K562 (cell line): ENCODE measurements at regions not wholly inside any gene's neighbourhood (a gene's known extent, or its start where the extent isn't known, plus 50 kb on each side); places are given as distances from the start of the nearest gene placed in this dataset.

Experiments
- ATAC-seq: fragments of 200-7000 bp; cut with Tn5 transposase; 3 replicates; pipeline ENCODE4 v1.9.1; 2020; ENCODE audit warnings: moderate library complexity
- BruUV-seq: library from RNA; stranded (reverse); fragments of 400-500 nt; replicated peaks from 2 replicates; lab custom pipeline; 2021; lab: Mats Ljungman, UMichigan
- CTCF ChIA-PET: fragments of 300-600 bp; formaldehyde crosslinking; extraction: SDS; loops from one replicate; lab custom pipeline; 2021; ENCODE audit warnings: low intra/inter-chr PET ratio; lab: Yijun Ruan, JAX
- POLR2A ChIA-PET: fragments of 300-600, 350-650 bp; sonication (Branson Sonifier 250); formaldehyde crosslinking; extraction: SDS; loops from one replicate; lab custom pipeline; 2021; ENCODE audit warnings: antibody characterized with exemption, inconsistent platforms; lab: Yijun Ruan, JAX
- DNase-seq, 4 experiments: peaks; one replicate each; pipeline versions ENCODE4 v3.0.0 to v3.0.0-alpha.2; 2011 to 2018; ENCODE audit warnings: low spot score in 3 of 4, mixed read lengths in 3 of 4; ENCODE audit errors: extremely low read depth in 1 of 4
- FAIRE-seq: peaks from 2 replicates; lab custom pipeline; 2011; peaks lifted over from hg19 to GRCh38; lab: Jason Lieb, UNC
- H2AFZ ChIP-seq: 2 replicates; pipeline ENCODE4 v1.6.0; 2011; ENCODE audit warnings: low read depth, low read length, control low read depth, inconsistent platforms
- H3K27ac ChIP-seq: fragments of 200-600 bp; 3 replicates; pipeline ENCODE4 v1.8.0; 2011; ENCODE audit warnings: low read depth, mild to moderate bottlenecking, control low read depth, inconsistent platforms, low read length, moderate library complexity, mixed read lengths; ENCODE audit errors: extremely low read depth
- H3K27me3 ChIP-seq, 2 experiments: fragments of 300-600 bp in 1 of 2; 2 replicates in 1 of 2; 3 replicates in 1 of 2; pipeline versions ENCODE4 v1.6.0 to v1.8.0; 2011; ENCODE audit warnings: inconsistent platforms in 2 of 2, low read length in 2 of 2, mild to moderate bottlenecking in 1 of 2, mixed read lengths in 1 of 2, moderate library complexity in 1 of 2; ENCODE audit not compliant: control insufficient read depth in 2 of 2, insufficient read depth in 2 of 2
- H3K36me3 ChIP-seq: fragments of 300-600 bp; 3 replicates; pipeline ENCODE4 v1.8.0; 2011; ENCODE audit warnings: mild to moderate bottlenecking, low read length, inconsistent platforms; ENCODE audit not compliant: control insufficient read depth, insufficient read depth
- H3K4me1 ChIP-seq, 2 experiments: fragments of 200-600 bp in 1 of 2; replicated peaks in 1 of 2; 2 replicates in 1 of 2; 3 replicates in 1 of 2; pipeline versions ENCODE4 v1.5.1 to v1.8.0; 2011; ENCODE audit warnings: inconsistent platforms in 2 of 2, low read length in 2 of 2, mild to moderate bottlenecking in 1 of 2, mixed read lengths in 1 of 2, moderate library complexity in 1 of 2; ENCODE audit not compliant: control insufficient read depth in 2 of 2, insufficient read depth in 2 of 2
- H3K4me2 ChIP-seq: 2 replicates; pipeline ENCODE4 v1.6.1; 2011; ENCODE audit warnings: low read length, control low read depth, inconsistent platforms, mixed read lengths; ENCODE audit not compliant: insufficient read depth
- H3K4me3 ChIP-seq: fragments of 200-600 bp; sonication (generic), shearing (Covaris generic); 2 replicates; pipeline ENCODE4 v1.5.1; 2016; ENCODE audit warnings: control low read depth, inconsistent platforms
- H3K79me2 ChIP-seq: fragments of 200-600 bp; 3 replicates; pipeline ENCODE4 v1.8.0; 2011; ENCODE audit warnings: low read length, inconsistent platforms; ENCODE audit not compliant: control insufficient read depth, insufficient read depth
- H3K9ac ChIP-seq, 2 experiments: 2 replicates each; pipeline versions ENCODE4 v1.6.0 to v1.6.1; 2011; ENCODE audit warnings: low read depth in 2 of 2, low read length in 2 of 2, control low read depth in 1 of 2, inconsistent platforms in 1 of 2, mild to moderate bottlenecking in 1 of 2, mixed read lengths in 1 of 2; ENCODE audit not compliant: insufficient read depth in 1 of 2
- H3K9me1 ChIP-seq: one replicate; pipeline ENCODE4 v1.6.0; 2011; ENCODE audit warnings: inconsistent platforms, mild to moderate bottlenecking, low read length, moderate library complexity; ENCODE audit not compliant: control insufficient read depth, insufficient read depth
- H3K9me3 ChIP-seq: replicated peaks from 2 replicates; pipeline ENCODE4 v1.5.1; 2011; ENCODE audit warnings: low read depth, low read length, inconsistent platforms; ENCODE audit not compliant: control insufficient read depth, insufficient read depth
- H4K20me1 ChIP-seq: replicated peaks from 2 replicates; pipeline ENCODE4 v1.6.1; 2011; ENCODE audit warnings: low read length, inconsistent platforms, mixed read lengths; ENCODE audit not compliant: control insufficient read depth, insufficient read depth
- BRD9 ChIP-seq: fragments of 450-650 bp; IDR thresholded peaks from 2 replicates; pipeline ENCODE4 v1.6.1; 2018; ENCODE audit warnings: low read depth; ENCODE audit not compliant: partially characterized antibody
- CHCHD3 ChIP-seq: fragments of 250-450 bp; sonication (Bioruptor Pico); IDR thresholded peaks from 2 replicates; pipeline ENCODE4 v2.1.2; 2022; ENCODE audit warnings: mild to moderate bottlenecking
- EZH2 ChIP-seq: IDR thresholded peaks from 2 replicates; pipeline ENCODE4 v1.6.1; 2012; ENCODE audit warnings: low read depth, mild to moderate bottlenecking, inconsistent platforms, low read length, borderline replicate concordance
- GABPB1 ChIP-seq: sonication (generic); formaldehyde crosslinking; IDR thresholded peaks from 2 replicates; pipeline ENCODE4 v1.8.0; 2022; ENCODE audit warnings: mild to moderate bottlenecking, missing genetic modification reagents
- MYBL2 ChIP-seq, 2 experiments: fragments of 450-650 bp in 1 of 2; sonication (generic) in 1 of 2; formaldehyde crosslinking in 1 of 2; IDR thresholded peaks; 2 replicates each; pipeline versions ENCODE4 v1.6.1 to v1.8.1; 2017 to 2022; ENCODE audit warnings: borderline replicate concordance in 1 of 2, inconsistent platforms in 1 of 2, low read depth in 1 of 2, mild to moderate bottlenecking in 1 of 2, missing genetic modification reagents in 1 of 2, moderate library complexity in 1 of 2
- NCOA2 ChIP-seq, 2 experiments: fragments of 450-650 bp; IDR thresholded peaks; 2 replicates each; pipeline ENCODE4 v1.6.1; 2018; ENCODE audit warnings: mild to moderate bottlenecking in 2 of 2, moderate library complexity in 1 of 2; ENCODE audit not compliant: partially characterized antibody in 2 of 2
- STAT5B ChIP-seq: fragments of 250-450 bp; sonication (Bioruptor Pico); IDR thresholded peaks from 2 replicates; pipeline ENCODE4 v1.8.0; 2021; ENCODE audit warnings: mild to moderate bottlenecking, inconsistent platforms
- SUPT5H ChIP-seq: fragments of 450-650 bp; IDR thresholded peaks from 2 replicates; pipeline ENCODE4 v1.6.1; 2016
- ZC3H8 ChIP-seq: fragments of 450-650 bp; IDR thresholded peaks from 2 replicates; pipeline ENCODE4 v1.6.1; 2017
- ZNF121 ChIP-seq: sonication (generic); formaldehyde crosslinking; conservative IDR thresholded peaks from 2 replicates; pipeline ENCODE4 v1.8.0; 2022; ENCODE audit warnings: missing genetic modification reagents
- ZNF224 ChIP-seq: sonication (generic); formaldehyde crosslinking; IDR thresholded peaks from 2 replicates; pipeline ENCODE4 v1.8.0; 2022; ENCODE audit warnings: mild to moderate bottlenecking, missing genetic modification reagents
- ZSCAN29 ChIP-seq: fragments of 450-650 bp; IDR thresholded peaks from 2 replicates; pipeline ENCODE4 v1.6.1; 2017
- WGBS: fragments of 100-300 bp; shearing (Covaris generic); methylation state at CpG from one replicate; pipeline ENCODE4 v1.1.6; 2016; ENCODE audit warnings: low coverage, mixed read lengths; ENCODE audit not compliant: insufficient coverage; ENCODE audit errors: missing lambda C conversion rate; 5-methylcytosine and 5-hydroxymethylcytosine counted together
- in situ Hi-C: fragments of 300-500 bp; cut with MboI; formaldehyde crosslinking; loops from 4 replicates; pipeline ENCODE4 v1.15.0; 2018; ENCODE audit warnings: inconsistent platforms, mixed read lengths
- intact Hi-C: fragments of 100-400 bp; cut with micrococcal nuclease; formaldehyde crosslinking; loops from 2 replicates; pipeline ENCODE4 v1.14.2; 2022
- TF ChIP-seq, protein P1 (sequence below): fragments of 250-450 bp; sonication (Bioruptor Pico); IDR thresholded peaks from 2 replicates; pipeline ENCODE4 v1.4.0; 2020; ENCODE audit warnings: mild to moderate bottlenecking
- TF ChIP-seq, protein P2 (sequence below): fragments of 250-450 bp; sonication (Bioruptor Pico); IDR thresholded peaks from 2 replicates; pipeline ENCODE4 v1.8.0; 2022; ENCODE audit warnings: moderate library complexity, mild to moderate bottlenecking, inconsistent platforms
- TF ChIP-seq, protein P3 (sequence below): sonication (generic); formaldehyde crosslinking; IDR thresholded peaks from 2 replicates; pipeline ENCODE4 v1.8.0; 2022; ENCODE audit warnings: mild to moderate bottlenecking, missing genetic modification reagents

DNA sequence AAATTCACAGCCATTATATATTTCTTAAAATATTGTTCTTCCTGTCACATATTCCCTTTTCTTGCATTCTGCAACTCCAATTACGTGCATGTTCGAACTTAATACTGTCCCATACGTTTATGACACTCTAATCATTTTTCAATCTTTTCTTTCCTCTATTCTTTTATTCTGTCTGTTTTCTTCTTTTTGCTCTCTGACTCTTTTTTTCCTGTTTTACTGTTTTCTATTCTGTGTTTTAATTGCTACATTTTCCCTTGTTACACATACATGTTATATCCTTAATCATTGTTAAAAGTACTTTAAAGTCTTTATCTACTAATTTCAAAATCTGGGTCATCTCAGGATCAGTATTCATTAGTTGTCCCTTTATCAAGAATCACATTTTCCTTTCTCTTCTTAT, 1149.1 kb upstream of the PCDH20 start:
- intact Hi-C loops (no loop called here), in situ Hi-C loops (no loop called here)
- no peak for TF ChIP-seq ZNF121
- TF ChIP-seq MYBL2 (IDR thresholded peaks at IDR 0.05; ENCODE audit: low read depth), result no peak
- no peak for TF ChIP-seq MYBL2 (CRISPR knock-in tag; IDR thresholded peaks at IDR 0.05; ENCODE audit: borderline replicate concordance)
- TF ChIP-seq, protein P1, sequence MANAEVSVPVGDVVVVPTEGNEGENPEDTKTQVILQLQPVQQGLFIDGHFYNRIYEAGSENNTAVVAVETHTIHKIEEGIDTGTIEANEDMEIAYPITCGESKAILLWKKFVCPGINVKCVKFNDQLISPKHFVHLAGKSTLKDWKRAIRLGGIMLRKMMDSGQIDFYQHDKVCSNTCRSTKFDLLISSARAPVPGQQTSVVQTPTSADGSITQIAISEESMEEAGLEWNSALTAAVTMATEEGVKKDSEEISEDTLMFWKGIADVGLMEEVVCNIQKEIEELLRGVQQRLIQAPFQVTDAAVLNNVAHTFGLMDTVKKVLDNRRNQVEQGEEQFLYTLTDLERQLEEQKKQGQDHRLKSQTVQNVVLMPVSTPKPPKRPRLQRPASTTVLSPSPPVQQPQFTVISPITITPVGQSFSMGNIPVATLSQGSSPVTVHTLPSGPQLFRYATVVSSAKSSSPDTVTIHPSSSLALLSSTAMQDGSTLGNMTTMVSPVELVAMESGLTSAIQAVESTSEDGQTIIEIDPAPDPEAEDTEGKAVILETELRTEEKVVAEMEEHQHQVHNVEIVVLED (CRISPR knock-in tag), result no peak
- TF ChIP-seq, protein P2, sequence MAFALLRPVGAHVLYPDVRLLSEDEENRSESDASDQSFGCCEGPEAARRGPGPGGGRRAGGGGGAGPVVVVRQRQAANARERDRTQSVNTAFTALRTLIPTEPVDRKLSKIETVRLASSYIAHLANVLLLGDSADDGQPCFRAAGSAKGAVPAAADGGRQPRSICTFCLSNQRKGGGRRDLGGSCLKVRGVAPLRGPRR (CRISPR knock-in tag), result no peak
- TF ChIP-seq ZSCAN29, result no peak
- no peak for TF ChIP-seq NCOA2 (IDR thresholded peaks at IDR 0.05; ENCODE audit: partially characterized antibody in 2 of 2)
- TF ChIP-seq BRD9, result no peak
- no peak for TF ChIP-seq ZNF224 (CRISPR knock-in tag)
- TF ChIP-seq, protein P3, sequence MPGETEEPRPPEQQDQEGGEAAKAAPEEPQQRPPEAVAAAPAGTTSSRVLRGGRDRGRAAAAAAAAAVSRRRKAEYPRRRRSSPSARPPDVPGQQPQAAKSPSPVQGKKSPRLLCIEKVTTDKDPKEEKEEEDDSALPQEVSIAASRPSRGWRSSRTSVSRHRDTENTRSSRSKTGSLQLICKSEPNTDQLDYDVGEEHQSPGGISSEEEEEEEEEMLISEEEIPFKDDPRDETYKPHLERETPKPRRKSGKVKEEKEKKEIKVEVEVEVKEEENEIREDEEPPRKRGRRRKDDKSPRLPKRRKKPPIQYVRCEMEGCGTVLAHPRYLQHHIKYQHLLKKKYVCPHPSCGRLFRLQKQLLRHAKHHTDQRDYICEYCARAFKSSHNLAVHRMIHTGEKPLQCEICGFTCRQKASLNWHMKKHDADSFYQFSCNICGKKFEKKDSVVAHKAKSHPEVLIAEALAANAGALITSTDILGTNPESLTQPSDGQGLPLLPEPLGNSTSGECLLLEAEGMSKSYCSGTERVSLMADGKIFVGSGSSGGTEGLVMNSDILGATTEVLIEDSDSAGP, result no peak
- no peak for TF ChIP-seq STAT5B (CRISPR knock-in tag)
- no peak for TF ChIP-seq SUPT5H
- no peak for TF ChIP-seq EZH2
- no peak for TF ChIP-seq GABPB1 (CRISPR knock-in tag)
- no peak for TF ChIP-seq CHCHD3 (CRISPR knock-in tag)
- no peak for TF ChIP-seq ZC3H8
- Histone ChIP-seq H3K27me3 (no peaks in the 10 kb centered on the region), H3K27ac (no peak overlapping the region), H3K4me3 (no peak overlapping the region), H3K36me3 (no peaks in the 10 kb centered on the region), H3K4me2 (no peak overlapping the region), H3K9me3 (no peaks in the 10 kb centered on the region), H2AFZ (no peak overlapping the region), H4K20me1 (no peaks in the 10 kb centered on the region), H3K4me1 (no peaks in the 10 kb centered on the region), H3K9ac (no peak overlapping the region), H3K79me2 (no peaks in the 10 kb centered on the region), H3K9me1 (no peaks in the 10 kb centered on the region)
- FAIRE-seq (no peak), DNase-seq (no peak), ATAC-seq (no peak)
- BruUV-seq, result no TSS peak
- 0% methylated on average over 3 of the region's 3 CpGs for WGBS
- CTCF ChIA-PET, result no interaction called here
- POLR2A ChIA-PET, result no interaction called here
